ENCODE measurements at regions not wholly inside any gene's neighbourhood (a gene's known extent, or its start where the extent isn't known, plus 50 kb on each side); places are given as distances from the start of the nearest gene placed in this dataset.

- H2AFZ ChIP-seq (ENCODE audit: insufficient read depth, low read length, poor library complexity) = no peak overlapping the region
- no peak overlapping the region for H3K27ac ChIP-seq (ENCODE audit: low read depth, low read length)
- H2BK120ac ChIP-seq (ENCODE audit: insufficient read depth, low read length, poor library complexity) = no peak overlapping the region
- no peak overlapping the region for H4K12ac ChIP-seq (ENCODE audit: low read depth, low read length)
- H2AK5ac ChIP-seq (ENCODE audit: low read length) = no peak overlapping the region
- no peaks in the 10 kb centered on the region for H3K36me3 ChIP-seq (ENCODE audit: control insufficient read depth in 1 of 2, insufficient read depth in 2 of 2, low read length in 2 of 2)
- no peaks in the 10 kb centered on the region for H3K9me3 ChIP-seq (ENCODE audit: insufficient read depth, low read depth, low read length)
- H2BK12ac ChIP-seq (ENCODE audit: low read length) = no peak overlapping the region
- H3K4ac ChIP-seq (ENCODE audit: low read depth, low read length) = no peak overlapping the region
- no CpG with 5 or more reads among the region's 2 CpGs for WGBS (ENCODE audit: extremely low coverage, insufficient coverage, insufficient read length)
- H3K4me2 ChIP-seq (ENCODE audit: low read length) = no peak overlapping the region
- H3K79me1 ChIP-seq (ENCODE audit: low read length) = no peaks in the 10 kb centered on the region
- H3K4me3 ChIP-seq (ENCODE audit: low read depth, low read length) = no peak overlapping the region
- no peak overlapping the region for H2BK5ac ChIP-seq (ENCODE audit: low read depth, low read length, poor library complexity)
- DNase-seq = no peak
- H3K27me3 ChIP-seq (ENCODE audit: insufficient read depth, low read length) = no peaks in the 10 kb centered on the region
- no peak overlapping the region for H3K23ac ChIP-seq (ENCODE audit: low read length)
- H3K9ac ChIP-seq (ENCODE audit: low read length) = no peak overlapping the region
- H3K14ac ChIP-seq (ENCODE audit: low read length) = no peak overlapping the region
- H4K91ac ChIP-seq (ENCODE audit: low read depth, low read length) = no peak overlapping the region
- no peak overlapping the region for H3K18ac ChIP-seq (ENCODE audit: low read length)
- H3K79me2 ChIP-seq (ENCODE audit: control insufficient read depth, insufficient read depth, low read length, poor library complexity) = no peaks in the 10 kb centered on the region
- H4K8ac ChIP-seq (ENCODE audit: low read depth, low read length) = no peak overlapping the region
- H3K4me1 ChIP-seq (ENCODE audit: control insufficient read depth in 1 of 2, insufficient read depth in 2 of 2, low read length in 2 of 2) = no peaks in the 10 kb centered on the region
These were observed 134.9 kb downstream of the LSMEM1 start for GRCh38 chr7:112615701-112616100.

- H3K4ac ChIP-seq (ENCODE audit: low read depth, low read length) = no peak overlapping the region
- H3K27me3 ChIP-seq (ENCODE audit: insufficient read depth, low read length) = no peaks in the 10 kb centered on the region
- no peak overlapping the region for H3K9ac ChIP-seq (ENCODE audit: low read length)
- H3K4me2 ChIP-seq (ENCODE audit: low read length) = no peak overlapping the region
- no peaks in the 10 kb centered on the region for H3K36me3 ChIP-seq (ENCODE audit: control insufficient read depth in 1 of 2, insufficient read depth in 2 of 2, low read length in 2 of 2)
- H4K8ac ChIP-seq (ENCODE audit: low read depth, low read length) = no peak overlapping the region
- no peak overlapping the region for H3K14ac ChIP-seq (ENCODE audit: low read length)
- no CpG with 5 or more reads among the region's 2 CpGs for WGBS (ENCODE audit: extremely low coverage, insufficient coverage, insufficient read length)
- H3K23ac ChIP-seq (ENCODE audit: low read length) = no peak overlapping the region
- no peak overlapping the region for H3K27ac ChIP-seq (ENCODE audit: low read depth, low read length)
- no peaks in the 10 kb centered on the region for H3K9me3 ChIP-seq (ENCODE audit: insufficient read depth, low read depth, low read length)
- no peak overlapping the region for H2AFZ ChIP-seq (ENCODE audit: insufficient read depth, low read length, poor library complexity)
- no peak overlapping the region for H2BK5ac ChIP-seq (ENCODE audit: low read depth, low read length, poor library complexity)
- no peak overlapping the region for H4K12ac ChIP-seq (ENCODE audit: low read depth, low read length)
- no peak overlapping the region for H2BK12ac ChIP-seq (ENCODE audit: low read length)
- no peak for DNase-seq
- no peak overlapping the region for H4K91ac ChIP-seq (ENCODE audit: low read depth, low read length)
- H3K79me2 ChIP-seq (ENCODE audit: control insufficient read depth, insufficient read depth, low read length, poor library complexity) = no peaks in the 10 kb centered on the region
- H2BK120ac ChIP-seq (ENCODE audit: insufficient read depth, low read length, poor library complexity) = no peak overlapping the region
- no peak overlapping the region for H2AK5ac ChIP-seq (ENCODE audit: low read length)
- no peak overlapping the region for H3K18ac ChIP-seq (ENCODE audit: low read length)
- no peaks in the 10 kb centered on the region for H3K4me1 ChIP-seq (ENCODE audit: control insufficient read depth in 1 of 2, insufficient read depth in 2 of 2, low read length in 2 of 2)
- H3K79me1 ChIP-seq (ENCODE audit: low read length) = no peaks in the 10 kb centered on the region
- no peak overlapping the region for H3K4me3 ChIP-seq (ENCODE audit: low read depth, low read length)
These were observed 135.5 kb downstream of the LSMEM1 start for GRCh38 chr7:112616295-112616694.

- H3K27me3 ChIP-seq (ENCODE audit: insufficient read depth, low read length) = no peaks in the 10 kb centered on the region
These were observed 138.6 kb downstream of the LSMEM1 start for GRCh38 chr7:112619343-112619742.

GRCh38 chr7:112622159-112622715, 141.4 kb downstream of the LSMEM1 start:
- H3K4me1 ChIP-seq (ENCODE audit: control insufficient read depth in 1 of 2, insufficient read depth in 2 of 2, low read length in 2 of 2) = no peaks in the 10 kb centered on the region
- no peak overlapping the region for H3K4ac ChIP-seq (ENCODE audit: low read depth, low read length)
- H4K8ac ChIP-seq (ENCODE audit: low read depth, low read length) = no peak overlapping the region
- H3K4me2 ChIP-seq (ENCODE audit: low read length) = no peak overlapping the region
- no peaks in the 10 kb centered on the region for H3K9me3 ChIP-seq (ENCODE audit: insufficient read depth, low read depth, low read length)
- DNase-seq = no peak
- H4K12ac ChIP-seq (ENCODE audit: low read depth, low read length) = no peak overlapping the region
- H3K27ac ChIP-seq (ENCODE audit: low read depth, low read length) = no peak overlapping the region
- H3K79me1 ChIP-seq (ENCODE audit: low read length) = no peaks in the 10 kb centered on the region
- no peak overlapping the region for H3K18ac ChIP-seq (ENCODE audit: low read length)
- no peak overlapping the region for H2BK12ac ChIP-seq (ENCODE audit: low read length)
- no peaks in the 10 kb centered on the region for H3K79me2 ChIP-seq (ENCODE audit: control insufficient read depth, insufficient read depth, low read length, poor library complexity)
- no peaks in the 10 kb centered on the region for H3K36me3 ChIP-seq (ENCODE audit: control insufficient read depth in 1 of 2, insufficient read depth in 2 of 2, low read length in 2 of 2)
- no peak overlapping the region for H3K14ac ChIP-seq (ENCODE audit: low read length)
- H2AFZ ChIP-seq (ENCODE audit: insufficient read depth, low read length, poor library complexity) = no peak overlapping the region
- no peak overlapping the region for H3K9ac ChIP-seq (ENCODE audit: low read length)
- H3K27me3 ChIP-seq (ENCODE audit: insufficient read depth, low read length) = no peaks in the 10 kb centered on the region
- no peak overlapping the region for H2BK5ac ChIP-seq (ENCODE audit: low read depth, low read length, poor library complexity)
- WGBS (ENCODE audit: extremely low coverage, insufficient coverage, insufficient read length) = no CpG with 5 or more reads among the region's 23 CpGs
- no peak overlapping the region for H2BK120ac ChIP-seq (ENCODE audit: insufficient read depth, low read length, poor library complexity)
- no peak overlapping the region for H3K4me3 ChIP-seq (ENCODE audit: low read depth, low read length)
- H2AK5ac ChIP-seq (ENCODE audit: low read length) = no peak overlapping the region
- no peak overlapping the region for H4K91ac ChIP-seq (ENCODE audit: low read depth, low read length)
- H3K23ac ChIP-seq (ENCODE audit: low read length) = no peak overlapping the region

More at GRCh38 chr7:112619343-112619742, 138.6 kb downstream of the LSMEM1 start:
- H2BK5ac ChIP-seq (ENCODE audit: low read depth, low read length, poor library complexity) = no peak overlapping the region
- H4K8ac ChIP-seq (ENCODE audit: low read depth, low read length) = no peak overlapping the region
- H3K79me2 ChIP-seq (ENCODE audit: control insufficient read depth, insufficient read depth, low read length, poor library complexity) = no peaks in the 10 kb centered on the region
- H2AFZ ChIP-seq (ENCODE audit: insufficient read depth, low read length, poor library complexity) = no peak overlapping the region
- H4K12ac ChIP-seq (ENCODE audit: low read depth, low read length) = no peak overlapping the region
- H3K27ac ChIP-seq (ENCODE audit: low read depth, low read length) = no peak overlapping the region
- no peaks in the 10 kb centered on the region for H3K4me1 ChIP-seq (ENCODE audit: control insufficient read depth in 1 of 2, insufficient read depth in 2 of 2, low read length in 2 of 2)
- no peak overlapping the region for H2BK12ac ChIP-seq (ENCODE audit: low read length)
- H3K79me1 ChIP-seq (ENCODE audit: low read length) = no peaks in the 10 kb centered on the region
- H4K91ac ChIP-seq (ENCODE audit: low read depth, low read length) = no peak overlapping the region
- H3K4me2 ChIP-seq (ENCODE audit: low read length) = no peak overlapping the region
- no peak for DNase-seq
- H3K36me3 ChIP-seq (ENCODE audit: control insufficient read depth in 1 of 2, insufficient read depth in 2 of 2, low read length in 2 of 2) = no peaks in the 10 kb centered on the region
- no peak overlapping the region for H3K18ac ChIP-seq (ENCODE audit: low read length)
- no peaks in the 10 kb centered on the region for H3K9me3 ChIP-seq (ENCODE audit: insufficient read depth, low read depth, low read length)
- no peak overlapping the region for H3K14ac ChIP-seq (ENCODE audit: low read length)
- H3K4me3 ChIP-seq (ENCODE audit: low read depth, low read length) = no peak overlapping the region
- H3K9ac ChIP-seq (ENCODE audit: low read length) = no peak overlapping the region
- H2BK120ac ChIP-seq (ENCODE audit: insufficient read depth, low read length, poor library complexity) = no peak overlapping the region
- no peak overlapping the region for H3K23ac ChIP-seq (ENCODE audit: low read length)
- H3K4ac ChIP-seq (ENCODE audit: low read depth, low read length) = no peak overlapping the region
- H2AK5ac ChIP-seq (ENCODE audit: low read length) = no peak overlapping the region
